GM18868 (cell line): ENCODE measurements at regions not wholly inside any gene's neighbourhood (a gene's known extent, or its start where the extent isn't known, plus 50 kb on each side); places are given as distances from the start of the nearest gene placed in this dataset.

ENCODE experiments used
- ATAC-seq: cut with Tn5 transposase; IDR thresholded peaks from one replicate; pipeline ENCODE4 v1.9.1; 2021; ENCODE audit warnings: mild to moderate bottlenecking, moderate library complexity; ENCODE audit not compliant: unreplicated experiment

DNA sequence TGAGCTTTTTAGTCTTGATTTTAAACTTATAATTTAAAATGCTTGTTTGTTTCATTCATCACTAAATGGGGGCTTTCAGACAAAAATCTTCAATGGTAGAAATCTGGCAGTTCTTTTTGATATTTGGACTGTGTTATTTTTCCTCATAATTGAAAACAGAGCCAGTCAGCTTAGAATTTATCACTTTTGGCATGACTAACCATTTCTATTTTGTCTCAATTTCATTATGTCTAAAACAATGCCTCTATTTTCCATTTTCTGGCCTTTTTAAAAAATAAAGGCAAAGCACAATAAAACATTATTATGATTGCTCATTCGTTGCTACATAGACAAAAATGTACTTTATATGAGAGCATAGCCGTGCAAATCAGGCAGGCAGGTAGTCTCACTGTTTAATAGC is 434.5 kb downstream of the XIRP2 start:
- ATAC-seq = no peak

DNA sequence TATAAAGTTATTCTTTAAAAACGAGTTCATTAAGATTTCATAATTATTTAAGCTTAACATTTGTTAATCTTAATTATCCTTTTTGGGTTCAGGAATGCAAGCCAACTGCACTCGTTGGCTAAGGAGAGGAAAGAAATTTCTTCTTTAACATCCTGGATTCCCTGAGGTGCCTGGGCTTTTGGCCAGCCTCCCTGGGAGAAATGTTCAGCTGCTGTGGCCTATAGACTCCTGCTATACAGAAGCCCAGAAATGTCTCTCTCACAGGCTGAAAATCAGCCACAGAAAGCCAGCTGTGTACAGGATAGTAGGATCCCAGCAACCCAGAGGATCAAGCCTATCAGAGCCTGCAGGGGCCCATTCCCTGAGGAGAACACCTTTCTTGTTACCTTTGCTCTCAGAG is 430.3 kb downstream of the XIRP2 start:
- ATAC-seq = no peak

DNA sequence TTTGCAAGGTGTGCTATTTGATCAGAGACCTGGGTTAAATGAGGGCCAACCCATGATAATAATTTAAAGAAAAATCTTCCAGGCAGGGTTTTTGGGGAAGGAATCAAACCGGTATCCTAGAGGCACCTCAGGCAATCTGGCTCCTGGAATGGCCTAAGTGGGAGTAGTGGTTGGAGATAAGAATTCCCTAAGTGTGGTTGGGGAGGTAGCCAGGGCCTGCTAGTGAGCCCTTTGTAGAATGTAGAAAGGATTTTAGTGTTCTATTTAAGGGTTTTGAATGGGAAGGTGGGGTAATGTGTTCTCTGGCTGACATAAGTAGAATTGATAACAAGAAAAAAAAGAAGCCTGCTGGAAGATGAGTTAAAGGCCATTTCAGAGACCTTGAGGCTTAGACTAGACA is 422.2 kb downstream of the XIRP2 start:
- ATAC-seq = no peak
